LoVo (cell line): ENCODE measurements at regions not wholly inside any gene's neighbourhood (a gene's known extent, or its start where the extent isn't known, plus 50 kb on each side); places are given as distances from the start of the nearest gene placed in this dataset.

Experiments
- DNase-seq: peaks from one replicate; pipeline ENCODE4 v3.0.0-alpha.2; 2016; ENCODE audit warnings: low spot score

DNA sequence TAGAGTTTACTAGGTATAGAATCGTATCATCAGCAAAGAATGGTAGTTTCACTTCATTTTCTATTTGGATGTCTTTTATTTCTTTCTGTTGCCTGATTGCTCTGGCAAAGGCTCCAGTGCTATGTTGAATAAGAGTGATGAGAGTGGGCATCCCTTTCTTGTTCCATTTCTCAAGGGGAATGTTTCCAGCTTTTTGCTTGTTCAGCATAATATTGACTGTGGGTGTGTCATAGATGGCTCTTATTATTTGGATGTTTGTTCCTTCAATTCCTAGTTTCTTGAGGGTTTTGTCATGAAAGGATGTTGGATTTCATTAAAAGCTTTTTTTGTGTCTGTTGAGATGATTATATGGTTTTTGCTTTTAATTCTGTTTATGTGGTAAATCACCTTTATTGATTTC, 1114.5 kb downstream of the RAPGEF2 start:
- DNase-seq = no peak

DNA sequence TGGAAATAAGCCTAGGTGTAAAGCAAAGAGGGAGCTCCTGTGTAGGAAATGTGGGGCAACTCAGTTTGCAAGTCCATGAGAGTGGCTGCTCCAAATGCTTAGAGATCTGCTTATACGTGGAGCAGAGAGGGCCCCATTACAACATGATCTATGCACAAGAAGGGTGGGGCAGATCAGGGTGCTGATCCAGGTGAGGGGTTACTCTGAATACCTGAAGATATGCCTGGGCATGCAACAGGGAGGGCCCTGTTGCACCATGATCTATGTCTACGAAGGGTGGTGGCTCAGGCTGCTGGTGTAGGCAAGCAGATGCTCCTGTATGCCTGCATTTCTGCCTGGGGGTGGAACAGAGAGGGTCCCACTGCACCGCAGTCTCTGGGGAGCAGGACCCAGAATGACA, 1121.2 kb downstream of the RAPGEF2 start:
- no peak for DNase-seq

DNA sequence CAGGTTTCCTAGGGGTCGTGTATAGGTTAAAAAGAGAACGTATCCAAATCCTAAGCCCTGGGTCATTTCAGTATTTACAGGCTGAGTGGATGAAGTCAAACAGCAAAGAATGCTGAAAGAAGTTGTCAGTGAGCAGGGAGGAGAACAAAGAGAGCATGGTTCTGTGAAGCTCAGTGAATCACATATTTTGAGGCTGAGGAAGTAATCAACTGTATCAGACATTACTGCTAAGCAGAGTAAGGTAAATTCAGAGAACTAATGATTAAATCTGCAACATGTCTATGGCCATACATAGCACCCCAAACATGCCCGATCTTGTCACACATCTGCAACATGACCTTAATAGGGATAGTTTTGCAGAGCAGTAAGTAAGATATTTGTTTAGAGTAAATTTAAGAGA, 1130.3 kb downstream of the RAPGEF2 start:
- no peak for DNase-seq

DNA sequence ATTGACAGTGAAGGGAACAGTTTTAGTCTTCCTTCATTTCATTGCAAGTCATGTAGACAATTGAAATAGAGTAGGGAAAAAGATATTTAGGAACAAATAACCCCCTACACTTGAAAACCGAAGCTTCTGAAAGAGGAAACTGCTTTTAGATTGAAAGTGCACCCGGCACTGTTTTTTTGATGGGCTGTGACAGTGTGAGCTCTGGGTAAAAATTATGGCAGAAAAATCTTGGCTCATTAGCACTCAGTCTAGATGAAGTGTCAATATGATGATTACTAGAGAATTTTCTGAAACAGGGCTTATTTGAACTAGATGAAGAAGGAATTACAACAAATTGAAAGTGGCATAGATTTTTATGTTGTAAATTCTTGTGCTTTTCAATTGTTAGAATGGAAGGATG, 1132.4 kb downstream of the RAPGEF2 start:
- DNase-seq = no peak

DNA sequence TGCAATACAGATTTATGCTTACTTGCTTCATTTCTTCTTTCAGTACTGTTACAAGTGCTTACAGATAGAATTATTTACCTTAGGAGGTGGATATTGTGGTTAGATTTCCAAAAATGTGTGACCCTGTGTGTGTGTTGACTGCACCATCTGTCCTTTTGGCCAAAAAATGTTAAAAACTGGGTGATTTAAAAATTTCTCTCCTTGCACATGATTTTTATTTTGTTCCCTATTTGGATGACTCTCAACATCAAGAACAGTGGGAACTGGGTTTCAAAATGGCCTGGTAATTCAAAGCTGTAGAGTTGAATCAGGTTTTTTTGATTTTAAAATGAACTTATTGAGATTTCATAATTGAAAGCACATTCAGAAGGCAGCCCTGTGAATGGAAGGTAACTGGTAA, 1132.9 kb downstream of the RAPGEF2 start:
- DNase-seq = no peak

DNA sequence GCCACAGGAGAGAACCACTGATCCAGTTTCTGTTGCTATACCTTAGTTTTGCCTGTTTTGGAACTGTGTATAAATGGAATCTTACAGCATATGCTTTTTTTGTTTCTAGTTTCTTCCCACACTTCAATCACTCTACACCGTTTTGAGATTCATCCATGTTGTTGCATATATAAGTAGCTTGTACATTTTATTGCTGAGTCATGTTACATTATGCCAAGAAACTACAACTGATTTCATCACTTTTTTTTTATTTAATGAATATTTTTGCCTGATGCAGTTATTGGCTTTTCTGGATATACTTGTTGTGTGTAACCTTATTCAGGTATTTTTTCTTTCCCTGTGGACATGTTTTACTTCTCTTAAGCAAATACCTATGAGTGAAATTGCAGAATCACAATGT, 1135.9 kb downstream of the RAPGEF2 start:
- DNase-seq = no peak

DNA sequence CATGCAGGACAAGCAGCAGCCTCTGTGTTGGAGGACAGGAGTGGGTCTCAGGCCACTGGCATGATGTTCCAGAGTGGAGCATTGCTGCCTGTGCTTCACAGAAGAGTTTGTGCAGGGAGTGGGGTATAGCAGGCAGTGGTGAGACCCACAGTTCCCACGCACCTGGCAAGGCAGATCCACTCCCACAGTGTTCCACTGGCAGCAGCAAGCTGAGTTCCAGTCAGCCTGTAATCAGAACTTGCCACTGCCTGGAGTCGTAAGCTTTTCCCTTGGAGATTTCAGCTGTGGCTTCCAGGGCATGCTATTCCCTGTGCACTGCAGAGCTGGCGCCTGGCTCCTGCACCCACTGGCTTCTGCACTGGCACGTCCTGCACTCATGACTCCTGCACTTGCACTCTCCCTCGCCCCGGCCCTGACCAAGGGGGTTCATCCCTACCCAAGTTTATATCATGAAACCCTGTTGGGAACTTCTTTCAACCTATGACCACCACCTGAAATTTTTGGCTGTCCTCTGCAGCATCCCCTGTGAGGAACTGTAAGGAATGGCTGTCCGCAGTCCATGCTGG, 1144.3 kb downstream of the RAPGEF2 start:
- DNase-seq = no peak

DNA sequence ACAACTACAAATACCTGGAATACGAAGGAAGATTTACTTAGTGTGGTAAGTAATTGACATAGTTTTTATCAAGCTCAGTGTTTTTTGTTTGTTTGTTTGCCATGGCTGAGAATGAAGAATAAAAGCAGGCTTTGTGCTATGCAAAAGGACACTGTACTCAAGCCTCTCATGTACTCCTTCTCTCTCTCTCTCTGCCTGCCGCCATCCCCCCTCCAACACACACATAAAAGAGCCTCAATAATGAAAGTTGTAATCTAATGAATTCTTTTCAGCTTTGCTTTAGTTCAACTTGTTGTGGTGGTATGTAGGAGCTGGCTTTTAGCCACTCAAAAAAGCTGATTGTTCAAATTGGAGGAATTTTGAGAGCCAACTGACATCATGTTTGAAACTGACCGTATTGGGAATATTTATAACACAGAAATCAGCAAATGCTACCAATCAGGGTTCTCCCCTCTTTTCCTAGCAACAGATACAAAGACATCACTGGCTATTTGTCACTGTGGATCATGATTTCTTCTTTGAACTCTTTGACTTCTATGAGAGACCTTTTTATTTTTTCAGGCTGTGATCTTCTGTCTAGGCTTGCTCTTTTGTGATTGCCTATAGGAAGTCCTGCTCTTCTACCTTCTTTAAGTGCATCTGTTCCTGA, 1148.8 kb downstream of the RAPGEF2 start:
- DNase-seq = no peak

DNA sequence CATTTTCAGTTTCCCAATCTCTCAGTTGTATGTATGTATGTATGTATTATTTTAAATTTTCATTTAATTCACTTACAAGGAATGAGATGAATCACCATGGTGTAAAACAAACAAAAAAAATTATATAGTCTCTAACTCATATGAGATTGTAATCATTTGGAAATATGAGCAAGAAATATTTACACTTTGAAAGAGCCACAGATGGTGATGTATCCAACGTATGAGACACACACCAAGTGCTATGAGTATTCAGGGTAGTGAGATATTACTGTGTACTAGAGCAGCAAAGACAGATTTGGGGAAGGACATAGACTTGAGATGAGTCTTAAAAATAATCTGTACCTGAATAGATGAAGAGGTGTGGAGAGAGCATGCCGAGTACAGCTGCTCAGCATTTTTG, 1154.4 kb downstream of the RAPGEF2 start:
- DNase-seq = no peak

DNA sequence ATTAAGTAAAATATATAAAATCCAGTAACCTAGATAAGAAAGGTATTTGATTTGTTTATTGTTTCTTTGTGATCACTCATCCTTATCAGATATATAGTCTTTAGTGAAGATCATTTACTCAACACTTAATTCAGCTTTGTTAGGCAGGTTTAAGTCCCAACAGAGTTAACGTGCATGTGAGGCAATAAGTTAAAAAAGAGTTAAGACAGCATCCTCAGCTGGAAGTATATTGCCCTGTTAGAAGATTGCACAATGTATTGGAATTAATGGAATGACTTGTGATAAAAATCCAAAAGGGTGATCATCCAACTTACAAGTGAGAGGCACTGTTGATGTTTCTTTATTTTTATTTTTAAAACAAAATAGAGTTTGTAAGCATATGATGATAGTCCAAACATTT, 1162.1 kb downstream of the RAPGEF2 start:
- no peak for DNase-seq

DNA sequence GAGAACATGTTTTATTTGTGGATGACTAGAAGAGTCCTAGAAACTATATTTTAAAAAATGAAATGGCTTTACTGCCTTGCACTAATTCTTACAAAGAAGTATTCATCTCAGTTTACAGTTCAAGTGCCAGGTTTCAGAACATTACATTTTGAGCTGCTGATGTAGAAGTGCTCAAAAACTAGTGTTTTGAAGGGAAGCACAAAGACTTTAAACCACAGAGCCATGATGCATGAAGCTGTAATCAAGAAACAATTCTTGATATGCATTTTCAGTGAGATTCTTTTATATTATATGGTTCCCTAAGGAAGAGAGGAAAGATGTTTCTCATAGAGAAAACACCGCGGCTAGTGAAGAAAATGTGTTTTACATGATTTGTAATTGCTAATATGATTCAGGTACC, 1163.0 kb downstream of the RAPGEF2 start:
- no peak for DNase-seq

DNA sequence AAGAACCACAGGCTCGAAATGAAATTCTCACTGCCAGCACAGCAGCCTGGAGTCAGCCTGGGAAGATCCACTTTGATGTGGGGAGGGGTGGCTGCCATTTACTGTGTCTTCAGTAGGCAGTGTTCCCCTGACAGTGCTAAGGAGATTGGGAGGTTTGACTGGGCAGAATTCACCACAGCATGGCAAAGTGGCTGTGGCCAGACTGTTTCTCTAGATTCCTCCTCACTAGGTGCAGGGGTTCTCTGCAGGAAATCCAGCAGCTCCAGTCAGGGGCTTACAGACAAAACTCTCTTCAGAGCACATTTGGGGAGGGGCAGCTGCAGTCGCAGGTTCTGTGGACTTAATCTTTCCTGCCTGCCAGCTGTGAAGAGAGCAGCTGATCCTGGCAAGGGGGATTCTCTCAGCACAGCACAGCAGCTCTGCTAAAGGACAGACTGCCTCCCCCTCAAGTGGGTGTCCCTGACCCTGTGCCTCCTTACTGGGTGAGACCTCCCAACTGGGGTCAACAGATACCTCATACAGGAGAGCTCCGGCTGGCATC, 1174.0 kb downstream of the RAPGEF2 start:
- DNase-seq = no peak

DNA sequence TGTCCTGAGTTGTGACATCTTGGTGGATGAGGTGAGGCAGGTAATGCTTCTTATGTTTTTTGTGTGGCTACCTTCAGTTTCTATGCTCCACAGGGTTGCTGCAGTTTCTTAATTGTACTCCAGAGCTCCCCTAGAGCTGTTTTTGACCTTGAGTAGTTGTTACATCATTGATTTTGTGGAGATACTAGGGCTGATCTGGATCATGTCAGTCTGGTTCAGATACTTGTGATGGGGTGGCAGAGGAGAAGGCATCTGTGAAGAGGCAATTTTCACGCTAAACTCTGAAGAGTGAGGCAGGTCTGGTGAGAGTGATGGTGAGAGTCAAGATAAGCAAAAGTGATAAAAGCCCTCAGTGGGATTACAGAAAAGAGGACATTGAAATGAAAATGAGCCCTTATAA, 1180.2 kb downstream of the RAPGEF2 start:
- DNase-seq = no peak

DNA sequence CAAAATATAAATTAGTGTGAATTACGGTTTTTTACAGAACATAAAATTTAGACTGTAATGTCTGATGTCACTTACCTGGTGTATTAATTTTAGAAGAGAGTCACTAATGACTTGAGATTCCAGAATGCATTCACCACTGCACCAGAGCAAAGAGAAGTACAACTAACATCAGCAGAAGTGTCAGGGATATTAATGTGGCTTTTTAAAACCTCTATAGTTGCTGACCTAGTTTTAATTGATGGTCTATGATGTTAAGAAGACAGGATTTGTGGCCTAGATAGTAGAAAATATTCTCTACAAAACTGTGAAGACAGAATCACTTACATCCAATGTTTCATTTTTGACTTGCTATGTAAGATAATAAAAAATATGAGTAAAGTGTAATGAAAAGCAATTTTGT, 1181.6 kb downstream of the RAPGEF2 start:
- no peak for DNase-seq

DNA sequence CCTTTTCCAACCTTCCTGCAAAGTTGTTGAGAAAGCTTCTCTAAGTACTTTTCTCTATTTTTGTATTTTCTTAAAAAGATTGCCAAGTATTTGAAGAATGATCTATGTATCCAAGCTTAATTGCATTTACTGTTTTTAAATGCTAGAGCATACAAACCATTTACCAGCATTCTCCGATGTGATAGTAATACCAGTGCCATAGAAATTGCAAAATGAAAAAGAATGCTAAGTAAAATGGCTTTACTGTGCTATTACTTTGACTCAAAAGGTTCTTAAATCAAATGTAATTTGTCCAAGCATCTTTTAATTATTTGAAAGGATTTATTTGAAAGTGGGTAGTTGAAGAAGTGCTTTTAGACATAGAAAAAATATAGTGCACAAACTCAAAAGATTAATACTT, 1183.2 kb downstream of the RAPGEF2 start:
- DNase-seq = no peak

DNA sequence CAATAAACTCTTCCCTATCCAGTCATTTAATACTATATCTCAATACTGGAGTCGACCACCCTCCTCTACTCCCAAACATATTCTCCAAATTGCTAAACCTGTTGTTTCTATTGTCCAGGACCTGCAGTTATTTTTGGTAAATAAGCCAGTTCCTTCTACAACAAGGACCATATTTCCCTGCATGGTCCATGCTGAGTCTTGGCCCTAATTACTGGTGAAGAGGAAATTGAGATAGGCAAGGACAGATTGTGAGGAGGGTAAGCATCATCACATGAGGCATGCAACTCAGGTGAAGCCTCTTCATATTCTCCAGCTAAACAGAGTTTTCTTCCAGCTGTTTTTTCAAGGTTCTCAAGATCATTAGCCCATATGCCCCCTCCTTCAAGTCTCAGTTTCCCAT, 1193.6 kb downstream of the RAPGEF2 start:
- DNase-seq = no peak

DNA sequence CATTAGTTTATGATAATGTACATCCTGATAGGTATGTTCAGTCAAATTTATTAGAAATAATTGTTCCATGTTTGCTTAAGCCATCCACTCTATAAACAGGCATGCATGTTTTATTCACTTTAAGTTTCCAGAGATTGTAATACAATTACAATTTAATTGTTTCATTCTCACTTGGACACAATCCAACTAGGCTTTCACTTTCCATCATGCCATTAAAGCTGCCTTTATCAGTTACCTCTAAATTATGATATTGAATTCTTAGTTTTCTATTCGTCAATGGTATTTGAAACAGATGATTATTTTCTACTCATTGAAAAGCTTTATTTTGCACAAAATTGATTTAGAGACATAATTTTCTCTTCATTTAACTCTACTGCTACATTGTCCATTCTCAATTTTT, 1196.3 kb downstream of the RAPGEF2 start:
- DNase-seq = no peak

DNA sequence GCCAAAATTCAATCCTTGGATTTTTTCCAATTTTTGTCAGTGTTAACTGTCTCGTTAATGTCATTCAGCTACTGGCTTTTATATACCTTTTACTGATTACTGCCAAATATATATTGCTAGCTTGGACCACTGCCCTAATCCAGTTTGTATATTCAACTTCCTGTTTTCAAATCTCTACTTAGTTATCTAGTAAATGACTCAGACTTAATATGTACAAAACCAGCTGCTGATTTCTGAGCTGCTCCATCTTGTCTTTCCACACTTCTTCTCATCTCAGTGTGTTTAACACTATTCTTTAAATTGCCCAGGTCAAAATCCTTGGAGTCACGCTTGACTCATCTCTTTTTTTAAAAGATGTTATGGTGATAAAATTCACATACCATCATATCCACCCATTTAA, 1196.7 kb downstream of the RAPGEF2 start:
- no peak for DNase-seq

DNA sequence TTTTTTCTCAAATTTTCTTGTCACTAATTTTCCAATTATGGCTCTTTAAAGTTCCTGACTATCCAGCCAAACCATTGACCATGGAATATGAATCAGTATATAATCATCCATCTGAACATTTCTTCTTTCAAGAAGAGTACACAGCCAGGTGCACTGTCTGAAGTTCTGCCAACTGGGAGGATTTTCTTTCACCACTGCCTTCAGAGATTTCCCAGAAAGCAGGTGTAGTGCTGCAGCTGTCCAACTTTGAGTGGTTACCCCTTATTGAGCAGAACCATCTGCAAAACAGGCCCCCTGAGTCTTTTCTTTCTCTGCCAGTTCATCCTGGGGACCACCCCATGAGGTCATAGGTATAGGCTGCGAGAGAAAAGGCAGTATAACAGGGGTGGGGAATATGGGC, 1213.2 kb downstream of the RAPGEF2 start:
- DNase-seq = no peak

DNA sequence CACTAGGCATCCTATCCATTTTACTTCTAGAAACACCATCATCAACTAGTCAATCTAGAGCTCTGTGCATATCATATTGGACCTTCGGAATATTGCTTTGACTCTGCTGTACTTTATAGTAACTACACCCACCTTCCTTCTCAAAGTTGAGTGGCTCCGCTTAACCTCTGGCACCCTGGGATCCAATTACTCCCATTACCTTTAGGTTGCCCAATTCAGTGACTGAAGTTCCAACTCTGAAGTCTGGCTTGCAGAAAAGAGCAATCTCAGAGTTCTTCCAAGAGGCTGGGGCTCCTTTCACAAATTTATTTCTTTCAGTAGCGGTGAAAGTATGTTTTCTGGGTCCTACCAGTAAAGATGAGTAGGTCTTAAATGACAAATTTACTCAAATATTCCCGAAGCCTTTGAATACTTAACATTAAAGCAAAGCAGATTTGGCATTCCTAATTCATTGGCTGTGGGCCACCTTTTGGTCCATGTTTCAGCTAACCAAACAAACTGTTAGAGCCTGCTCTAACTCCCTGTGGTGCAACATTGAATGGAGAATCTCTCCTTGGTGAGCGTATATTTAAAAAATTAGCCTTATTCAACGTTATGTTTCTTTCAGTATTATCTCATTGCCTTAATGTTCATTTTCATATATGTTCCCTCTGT, 1215.8 kb downstream of the RAPGEF2 start:
- DNase-seq = no peak

DNA sequence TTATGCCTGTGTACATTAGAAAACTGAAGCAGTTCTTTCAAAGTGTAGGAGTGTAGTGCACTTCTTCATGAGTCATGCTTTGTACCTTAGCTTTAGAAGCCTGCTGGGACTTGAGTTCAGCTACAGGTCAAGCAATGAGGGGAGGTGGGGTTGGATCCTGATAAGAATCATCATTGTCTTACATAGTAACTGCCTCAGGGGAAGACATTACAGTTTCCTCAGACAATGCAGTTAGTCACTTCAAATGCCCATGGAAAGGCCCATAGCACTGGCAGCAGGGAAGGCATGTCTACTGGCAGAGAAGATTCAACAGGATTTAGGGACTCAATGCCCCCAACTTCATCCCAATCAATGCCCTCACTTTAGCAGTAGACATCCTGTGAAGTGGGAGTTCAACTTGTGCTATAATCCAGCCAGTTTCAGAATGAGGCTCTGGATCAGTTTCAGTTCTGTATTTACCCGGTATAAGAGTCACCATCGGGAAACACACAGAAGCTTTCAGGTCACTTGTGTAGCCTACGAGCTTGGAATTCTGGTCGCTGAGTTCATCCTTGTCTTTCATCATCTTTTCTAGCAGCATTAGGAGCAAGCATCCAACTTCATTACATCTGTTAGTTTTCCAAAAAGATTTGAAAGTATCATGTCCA, 1216.5 kb downstream of the RAPGEF2 start:
- peak; percentile 15 for DNase-seq

DNA sequence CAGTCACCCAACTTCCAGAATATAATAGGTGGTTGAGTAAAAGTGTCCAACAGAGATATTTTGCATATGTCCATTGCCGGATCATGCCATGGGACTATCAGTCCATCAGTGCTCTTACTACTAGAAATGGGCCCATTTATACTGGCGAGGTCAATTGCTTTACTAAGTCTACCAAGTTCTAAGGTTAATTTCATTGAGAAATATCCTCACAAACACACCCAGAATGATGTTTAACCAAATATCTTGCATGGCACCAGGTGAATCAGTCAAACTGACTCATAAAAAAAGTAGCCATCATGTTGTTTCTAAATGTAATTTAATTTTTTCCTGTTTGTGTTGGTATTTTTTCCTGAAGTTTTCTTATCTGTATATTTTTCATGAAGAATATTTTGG, 1217.0 kb downstream of the RAPGEF2 start:
- DNase-seq = no peak

DNA sequence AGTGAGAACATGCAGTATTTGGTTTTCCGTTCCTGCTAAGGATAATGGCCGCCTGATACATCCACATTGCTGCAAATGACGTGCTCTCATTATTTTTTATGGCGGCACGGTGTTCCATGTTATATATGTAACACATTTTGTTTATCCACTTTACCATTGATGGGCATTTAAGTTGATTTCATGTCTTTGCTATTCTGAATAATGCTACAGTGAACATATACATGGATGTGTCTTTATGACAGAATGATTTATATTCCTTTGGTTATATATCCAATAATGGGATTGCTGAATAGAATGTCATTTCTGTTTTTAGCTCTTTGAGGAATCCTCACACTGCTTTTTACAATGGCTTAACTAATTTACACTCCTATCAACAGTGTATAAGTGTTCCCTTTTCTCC, 1223.2 kb downstream of the RAPGEF2 start:
- DNase-seq = no peak
